ENCODE measurements at regions not wholly inside any gene's neighbourhood (a gene's known extent, or its start where the extent isn't known, plus 50 kb on each side); places are given as distances from the start of the nearest gene placed in this dataset.

DNA sequence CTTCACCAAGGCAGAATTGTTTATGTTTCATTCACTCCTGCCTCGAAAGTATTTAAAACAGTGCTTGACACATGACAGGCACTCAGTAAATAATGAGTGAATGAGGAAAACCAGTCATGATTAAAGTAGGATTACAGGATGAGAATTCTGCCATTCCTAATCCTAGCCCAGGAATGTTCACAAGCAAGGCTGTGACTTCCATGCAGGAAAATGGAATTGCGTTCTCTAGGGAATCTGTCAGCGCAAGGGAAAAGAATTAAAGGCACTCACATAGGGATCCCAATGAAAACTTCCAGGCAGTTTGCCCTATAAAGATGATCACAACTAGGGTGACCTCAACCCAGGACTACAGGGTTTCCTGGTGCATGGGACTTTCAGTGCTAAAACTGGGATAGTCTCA lies 143.4 kb downstream of the CYSLTR2 start:
- TF ChIP-seq CTCF (IDR thresholded peaks at IDR 0.05) (no peak), POLR2A (IDR thresholded peaks at IDR 0.05) (no peak)

Measured in right lobe of liver (tissue), 4 donors.